HEK293T (cell line): ENCODE measurements at regions not wholly inside any gene's neighbourhood (a gene's known extent, or its start where the extent isn't known, plus 50 kb on each side); places are given as distances from the start of the nearest gene placed in this dataset.

Experiments
- FOXM1 ChIP-seq: fragments of 450-650 bp; IDR thresholded peaks from 2 replicates; pipeline ENCODE4 v1.6.1; 2017; ENCODE audit warnings: mild to moderate bottlenecking, borderline replicate concordance
- SUZ12 ChIP-seq: fragments of 450-650 bp; IDR thresholded peaks from 2 replicates; pipeline ENCODE4 v1.6.1; 2016; ENCODE audit warnings: mild to moderate bottlenecking
- ZNF384 ChIP-seq: fragments of 450-650 bp; IDR thresholded peaks from 2 replicates; pipeline ENCODE4 v1.6.1; 2016

DNA sequence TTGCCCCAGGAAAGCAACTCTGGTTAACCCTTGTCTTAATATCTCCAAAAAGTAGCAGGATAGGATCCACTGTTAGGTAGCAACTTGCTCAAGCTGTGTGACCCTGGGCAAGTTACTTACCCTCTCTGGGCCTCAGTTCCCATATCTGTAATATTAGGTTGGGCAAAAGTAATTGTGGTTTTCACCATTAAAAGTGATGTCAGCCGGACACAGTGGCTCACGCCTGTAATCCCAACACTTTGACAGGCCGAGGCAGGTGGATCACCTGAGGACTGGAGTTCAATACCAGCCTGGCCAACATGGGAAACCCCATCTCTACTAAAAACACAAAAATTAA, 179.3 kb downstream of the FOXL1 start:
- TF ChIP-seq ZNF384: no peak
- TF ChIP-seq SUZ12: no peak
- TF ChIP-seq FOXM1: no peak
